GM19351 (cell line): ENCODE measurements at regions not wholly inside any gene's neighbourhood (a gene's known extent, or its start where the extent isn't known, plus 50 kb on each side); places are given as distances from the start of the nearest gene placed in this dataset.
"Not testable (repeated sequence)": the region's sequence is repeated elsewhere in the genome, so short reads cannot be mapped to it uniquely, and the experiment has no call there.

Experiments used
- ATAC-seq: cut with Tn5 transposase; IDR thresholded peaks from one replicate; pipeline ENCODE4 v1.9.1; 2021; ENCODE audit warnings: mild to moderate bottlenecking, moderate library complexity; ENCODE audit not compliant: unreplicated experiment

- not testable (repeated sequence) for ATAC-seq
Observed at GRCh38 chr5:90073026-90073570, 336.5 kb downstream of the CETN3 start.

GRCh38 chr5:90071656-90072055, 337.9 kb downstream of the CETN3 start:
- ATAC-seq, result no peak

- no peak for ATAC-seq
Observed at GRCh38 chr5:90071066-90071465, 338.5 kb downstream of the CETN3 start.

- ATAC-seq, result no peak
Observed at GRCh38 chr5:90066920-90067319, 342.6 kb downstream of the CETN3 start.

- no peak for ATAC-seq
Observed at GRCh38 chr5:90056911-90057705, 352.4 kb downstream of the CETN3 start.

GRCh38 chr5:90055831-90056328, 353.7 kb downstream of the CETN3 start:
- ATAC-seq, result no peak

- ATAC-seq, result no peak
Observed at GRCh38 chr5:90054612-90055011, 354.9 kb downstream of the CETN3 start.

GRCh38 chr5:90051756-90052155, 357.8 kb downstream of the CETN3 start:
- no peak for ATAC-seq

GRCh38 chr5:90050103-90050502, 359.5 kb downstream of the CETN3 start:
- ATAC-seq, result no peak

GRCh38 chr5:90047113-90047512, 362.4 kb downstream of the CETN3 start:
- no peak for ATAC-seq

GRCh38 chr5:90040082-90040481, 369.5 kb downstream of the CETN3 start:
- ATAC-seq, result not testable (repeated sequence)

GRCh38 chr5:90037646-90038045, 371.9 kb downstream of the CETN3 start:
- ATAC-seq, result no peak

GRCh38 chr5:90022711-90023053, 386.9 kb downstream of the CETN3 start:
- peak; percentile 43 for ATAC-seq

GRCh38 chr5:90022002-90022710, 387.4 kb downstream of the CETN3 start:
- no peak for ATAC-seq

GRCh38 chr5:90020575-90021538, 388.7 kb downstream of the CETN3 start:
- peak; percentile 96 for ATAC-seq

- no peak for ATAC-seq
Observed at GRCh38 chr5:90017239-90017638, 392.3 kb downstream of the CETN3 start.

GRCh38 chr5:90015584-90016018, 394.0 kb downstream of the CETN3 start:
- ATAC-seq, result peak; percentile 91

- ATAC-seq, result peak; percentile 81
Observed at GRCh38 chr5:90014420-90014819, 395.1 kb downstream of the CETN3 start.

GRCh38 chr5:90000351-90000750, 409.2 kb downstream of the CETN3 start:
- ATAC-seq, result no peak

- no peak for ATAC-seq
Observed at GRCh38 chr5:89998519-89999305, 410.8 kb downstream of the CETN3 start.
